Hepatocyte (in vitro differentiated cells): ENCODE measurements at regions not wholly inside any gene's neighbourhood (a gene's known extent, or its start where the extent isn't known, plus 50 kb on each side); places are given as distances from the start of the nearest gene placed in this dataset.
"Not testable (repeated sequence)": the region's sequence is repeated elsewhere in the genome, so short reads cannot be mapped to it uniquely, and the experiment has no call there.

ENCODE experiments used
- DNase-seq: peaks from one replicate; pipeline ENCODE4 v3.0.0-alpha.2; 2016; ENCODE audit warnings: low spot score
- H2AFZ ChIP-seq: fragments of 200-600 bp; sonication (generic); 2 replicates; pipeline ENCODE4 v1.6.0; 2016; ENCODE audit warnings: antibody characterized with exemption, mild to moderate bottlenecking
- H3K27ac ChIP-seq: fragments of 200-600 bp; sonication (generic); 2 replicates; pipeline ENCODE4 v1.5.1; 2016; ENCODE audit warnings: mild to moderate bottlenecking
- H3K27me3 ChIP-seq: fragments of 200-600 bp; sonication (generic); 2 replicates; pipeline ENCODE4 v1.6.1; 2016
- H3K36me3 ChIP-seq: fragments of 200-600 bp; sonication (generic); replicated peaks from 2 replicates; pipeline ENCODE4 v1.5.1; 2016; ENCODE audit warnings: low read depth; ENCODE audit not compliant: insufficient read depth
- H3K4me1 ChIP-seq: fragments of 200-600 bp; sonication (generic); 2 replicates; pipeline ENCODE4 v1.5.1; 2016; ENCODE audit warnings: mild to moderate bottlenecking, moderate library complexity; ENCODE audit not compliant: insufficient read depth
- H3K4me2 ChIP-seq: fragments of 200-600 bp; sonication (generic); 2 replicates; pipeline ENCODE4 v1.6.0; 2016
- H3K4me3 ChIP-seq: fragments of 200-600 bp; sonication (generic); 2 replicates; pipeline ENCODE4 v1.5.1; 2016; ENCODE audit warnings: mild to moderate bottlenecking
- H3K79me2 ChIP-seq: fragments of 200-600 bp; sonication (generic); 2 replicates; pipeline ENCODE4 v1.6.0; 2017; ENCODE audit warnings: mild to moderate bottlenecking
- H3K9me2 ChIP-seq: fragments of 200-600 bp; sonication (generic); replicated peaks from 2 replicates; pipeline ENCODE4 v1.6.0; 2017; ENCODE audit warnings: mild to moderate bottlenecking; ENCODE audit not compliant: insufficient read depth
- H3K9me3 ChIP-seq: fragments of 200-600 bp; sonication (generic); 2 replicates; pipeline ENCODE4 v1.5.1; 2016; ENCODE audit warnings: low read depth, mild to moderate bottlenecking
- H4K20me1 ChIP-seq: fragments of 200-600 bp; sonication (generic); 2 replicates; pipeline ENCODE4 v1.6.0; 2016; ENCODE audit warnings: mild to moderate bottlenecking; ENCODE audit not compliant: insufficient read depth, poor library complexity, severe bottlenecking
- CTCF ChIP-seq: fragments of 200-600 bp; sonication (generic); IDR thresholded peaks from 2 replicates; pipeline ENCODE4 v1.5.1; 2016; ENCODE audit warnings: antibody characterized with exemption, mild to moderate bottlenecking; ENCODE audit not compliant: poor library complexity
- EZH2 ChIP-seq: fragments of 200-600 bp; sonication (generic); IDR thresholded peaks from 2 replicates; pipeline ENCODE4 v1.6.1; 2016; ENCODE audit warnings: antibody characterized with exemption, mild to moderate bottlenecking, borderline replicate concordance
- EZH2phosphoT487 ChIP-seq: fragments of 200-600 bp; sonication (generic); IDR thresholded peaks from one replicate; pipeline ENCODE4 v1.6.1; 2018; ENCODE audit warnings: antibody characterized with exemption, mild to moderate bottlenecking, low read depth, moderate library complexity; ENCODE audit not compliant: unreplicated experiment, severe bottlenecking
- WGBS: methylation state at CpG from one replicate; pipeline ENCODE4 v1.1.6; 2016; ENCODE audit warnings: low lambda C conversion rate; ENCODE audit errors: missing lambda C conversion rate; 5-methylcytosine and 5-hydroxymethylcytosine counted together

- Histone ChIP-seq H3K4me2 (no peak overlapping the region), H3K27me3 (no peaks in the 10 kb centered on the region), H3K4me1 (no peaks in the 10 kb centered on the region), H3K4me3 (no peak overlapping the region), H3K79me2 (no peaks in the 10 kb centered on the region), H2AFZ (no peak overlapping the region), H3K36me3 (no peaks in the 10 kb centered on the region), H3K9me2 (no peaks in the 10 kb centered on the region), H4K20me1 (no peaks in the 10 kb centered on the region), H3K9me3 (peaks cover 3% of the 10 kb centered on the region), H3K27ac (no peak overlapping the region)
- DNase-seq = no peak
- TF ChIP-seq EZH2 = no peak
- no peak for TF ChIP-seq CTCF
- no peak for TF ChIP-seq EZH2phosphoT487
These were observed 187.8 kb downstream of the PYDC2 start for GRCh38 chr3:191648787-191649186.

DNA sequence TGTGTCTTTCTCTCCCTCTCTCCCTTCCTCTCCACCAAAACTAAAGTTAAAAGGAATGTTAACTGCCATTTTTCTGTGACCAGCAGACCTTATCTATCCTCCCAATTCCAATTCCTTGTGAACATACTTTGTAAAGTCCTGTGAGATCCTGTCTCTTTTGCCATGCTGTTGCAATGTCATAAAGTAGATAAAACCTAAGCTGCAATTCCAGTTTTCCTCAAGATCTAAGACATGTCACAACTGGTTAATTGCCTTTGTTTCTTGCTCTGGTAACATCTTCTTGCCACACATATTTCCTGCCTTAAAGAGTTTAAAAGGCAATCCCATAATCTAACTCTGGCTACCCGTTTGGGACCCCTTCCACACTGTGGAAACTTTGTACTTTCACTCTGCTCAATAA, 188.7 kb downstream of the PYDC2 start:
- Histone ChIP-seq H3K4me2 (no peak overlapping the region), H3K9me3 (peaks cover 3% of the 10 kb centered on the region), H3K36me3 (no peaks in the 10 kb centered on the region), H3K27me3 (no peaks in the 10 kb centered on the region), H3K4me1 (no peaks in the 10 kb centered on the region), H4K20me1 (no peaks in the 10 kb centered on the region), H2AFZ (no peak overlapping the region), H3K9me2 (no peaks in the 10 kb centered on the region), H3K4me3 (no peak overlapping the region), H3K27ac (no peak overlapping the region), H3K79me2 (no peaks in the 10 kb centered on the region)
- WGBS = 52% methylated on average over 1 of the region's 1 CpG
- no peak for DNase-seq
- TF ChIP-seq CTCF (no peak), EZH2phosphoT487 (no peak), EZH2 (no peak)

DNA sequence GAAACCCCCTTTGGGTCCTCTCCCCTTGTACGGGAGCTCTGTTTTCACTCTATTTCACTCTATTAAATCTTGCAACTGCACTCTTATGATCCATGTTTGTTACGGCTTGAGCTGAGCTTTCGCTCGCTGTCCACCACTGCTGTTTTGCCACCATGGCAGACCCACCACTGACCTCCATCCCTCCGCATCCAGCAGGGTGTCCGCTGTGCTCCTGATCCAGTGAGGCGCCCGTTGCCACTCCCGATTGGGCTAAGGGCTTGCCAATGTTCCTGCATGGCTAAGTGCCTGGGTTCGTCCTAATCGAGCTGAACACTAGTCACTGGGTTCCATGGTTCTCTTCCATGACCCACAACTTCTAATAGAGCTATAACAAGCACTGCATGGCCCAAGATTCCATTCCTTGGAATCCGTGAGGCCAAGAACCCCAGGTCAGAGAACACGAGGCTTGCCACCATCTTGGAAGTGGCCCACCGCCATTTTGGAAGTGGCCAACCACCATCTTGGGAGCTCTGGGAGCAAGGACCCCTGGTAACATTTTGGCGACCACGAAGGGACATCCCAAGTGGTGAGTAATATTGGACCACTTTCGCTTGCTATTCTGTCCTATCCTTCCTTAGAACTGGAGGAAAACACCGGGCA, 197.9 kb downstream of the PYDC2 start:
- not testable (repeated sequence) for H3K4me3 ChIP-seq, H4K20me1 ChIP-seq, H3K4me1 ChIP-seq, H3K79me2 ChIP-seq, DNase-seq, H2AFZ ChIP-seq, H3K36me3 ChIP-seq, H3K9me3 ChIP-seq, H3K4me2 ChIP-seq, H3K27me3 ChIP-seq, H3K27ac ChIP-seq, H3K9me2 ChIP-seq
- WGBS = 92% methylated on average over 18 of the region's 18 CpGs

GRCh38 chr3:191662150-191662549, 201.2 kb downstream of the PYDC2 start:
- H3K9me3 ChIP-seq, H4K20me1 ChIP-seq, H3K4me2 ChIP-seq, H3K27me3 ChIP-seq, DNase-seq, H3K4me1 ChIP-seq, H3K36me3 ChIP-seq, H3K9me2 ChIP-seq, H2AFZ ChIP-seq, H3K4me3 ChIP-seq, H3K27ac ChIP-seq, H3K79me2 ChIP-seq: not testable (repeated sequence)
- 92% methylated on average over 5 of the region's 5 CpGs for WGBS
